ENCODE measurements at regions not wholly inside any gene's neighbourhood (a gene's known extent, or its start where the extent isn't known, plus 50 kb on each side); places are given as distances from the start of the nearest gene placed in this dataset.

DNA sequence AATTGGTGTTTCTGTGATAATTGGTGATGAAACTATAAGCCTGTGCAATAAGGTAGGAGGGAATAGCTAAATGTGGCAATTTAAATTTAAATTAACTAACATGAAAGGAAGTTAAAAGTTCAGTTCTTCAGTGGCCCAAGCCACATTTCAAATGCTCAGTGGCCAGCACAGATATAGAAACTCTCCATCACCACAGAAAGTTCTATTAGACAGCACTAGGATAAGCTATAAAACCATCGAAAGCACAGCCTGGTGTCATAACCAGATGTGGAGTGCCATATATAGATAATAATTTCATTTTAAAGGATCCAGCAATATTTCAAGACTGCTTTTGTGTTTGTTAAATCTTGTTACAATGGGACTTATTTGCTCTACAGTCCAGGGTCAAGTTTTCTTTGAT, 119.3 kb upstream of the NR3C2 start:
- TF ChIP-seq CTCF (IDR thresholded peaks at IDR 0.05) (no peak), POLR2A (IDR thresholded peaks at IDR 0.05) (no peak)
